AG09309 (cell line): ENCODE measurements at regions not wholly inside any gene's neighbourhood (a gene's known extent, or its start where the extent isn't known, plus 50 kb on each side); places are given as distances from the start of the nearest gene placed in this dataset.
"Not testable (repeated sequence)": the region's sequence is repeated elsewhere in the genome, so short reads cannot be mapped to it uniquely, and the experiment has no call there.

Experiments used
- DNase-seq: peaks from one replicate; pipeline ENCODE4 v3.0.0-alpha.2; 2010; ENCODE audit warnings: low read depth
- H3K4me3 ChIP-seq: 2 replicates; pipeline ENCODE4 v1.5.1; 2011; ENCODE audit warnings: mild to moderate bottlenecking, low read depth, low read length, moderate library complexity; ENCODE audit not compliant: control insufficient read depth
- CTCF ChIP-seq: IDR thresholded peaks from 2 replicates; pipeline ENCODE4 v1.5.1; 2011; ENCODE audit warnings: mild to moderate bottlenecking, low read depth, low read length, inconsistent platforms; ENCODE audit not compliant: insufficient read depth, control insufficient read depth; ENCODE audit errors: missing control alignments

- no peak for DNase-seq
- TF ChIP-seq CTCF, result no peak
- H3K4me3 ChIP-seq, result no peak overlapping the region
Observed at GRCh38 chr19:20269461-20269860, 102.4 kb downstream of the ZNF486 start.

GRCh38 chr19:20261513-20261912 lies 94.5 kb downstream of the ZNF486 start:
- not testable (repeated sequence) for DNase-seq, H3K4me3 ChIP-seq

- not testable (repeated sequence) for H3K4me3 ChIP-seq, DNase-seq
Observed at GRCh38 chr19:20260738-20261137, 93.7 kb downstream of the ZNF486 start.

- DNase-seq, result no peak
- H3K4me3 ChIP-seq, result no peak overlapping the region
- no peak for TF ChIP-seq CTCF
Observed at GRCh38 chr19:20259615-20260014, 92.6 kb downstream of the ZNF486 start.

- no peak for DNase-seq
- H3K4me3 ChIP-seq, result no peak overlapping the region
- no peak for TF ChIP-seq CTCF
Observed at GRCh38 chr19:20256606-20257005, 89.6 kb downstream of the ZNF486 start.

- no peak overlapping the region for H3K4me3 ChIP-seq
- TF ChIP-seq CTCF, result no peak
- no peak for DNase-seq
Observed at GRCh38 chr19:20254121-20254520, 87.1 kb downstream of the ZNF486 start.

- no peak overlapping the region for H3K4me3 ChIP-seq
- no peak for TF ChIP-seq CTCF
- no peak for DNase-seq
Observed at GRCh38 chr19:20252613-20253012, 85.6 kb downstream of the ZNF486 start.

GRCh38 chr19:20250627-20251026 lies 83.6 kb downstream of the ZNF486 start:
- no peak for TF ChIP-seq CTCF
- H3K4me3 ChIP-seq, result no peak overlapping the region
- DNase-seq, result no peak
